ENCODE measurements at regions not wholly inside any gene's neighbourhood (a gene's known extent, or its start where the extent isn't known, plus 50 kb on each side); places are given as distances from the start of the nearest gene placed in this dataset.
"Not testable (repeated sequence)": the region's sequence is repeated elsewhere in the genome, so short reads cannot be mapped to it uniquely, and the experiment has no call there.

DNA sequence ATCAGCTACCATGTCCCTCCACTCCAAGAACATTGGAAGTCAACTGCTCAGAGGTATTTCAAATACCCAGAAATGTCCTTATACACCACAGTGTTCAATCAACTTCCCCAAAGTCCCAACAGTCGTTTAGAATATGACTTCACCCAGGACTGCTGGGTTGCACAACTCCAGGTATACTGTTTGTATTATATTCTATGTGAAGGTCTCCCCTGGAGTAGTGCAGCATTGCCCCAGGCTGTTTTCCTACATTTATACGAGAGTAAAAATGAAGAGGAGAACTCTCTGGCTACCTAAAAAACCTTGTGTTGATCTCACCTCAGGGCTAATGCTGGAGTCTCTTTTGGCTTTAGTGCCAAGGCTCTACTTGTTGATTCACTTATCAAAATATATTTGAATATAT lies 183.6 kb upstream of the MAP3K1 start:
- DNase-seq (ENCODE audit: low read depth in 1 of 2, low spot score in 1 of 2): no peak

DNA sequence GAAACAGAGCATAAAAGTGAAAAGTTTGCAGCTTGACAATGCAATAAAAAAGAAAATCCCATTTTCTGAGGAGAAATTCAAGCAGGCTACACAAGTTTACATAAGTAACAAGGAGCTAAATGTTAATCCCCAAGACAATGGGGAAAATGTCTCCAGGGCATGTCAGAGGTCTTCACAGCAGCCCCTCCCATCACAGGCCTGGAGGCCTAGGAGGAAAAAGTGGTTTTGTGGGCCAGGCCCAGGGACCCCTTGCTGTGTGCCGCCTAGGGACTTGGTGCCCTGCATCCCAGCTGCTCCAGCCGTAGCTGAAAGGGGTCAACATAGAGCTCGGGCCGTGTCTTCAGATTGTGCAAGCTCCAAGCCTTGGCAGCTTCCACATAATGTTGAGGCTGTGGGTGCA lies 186.7 kb upstream of the MAP3K1 start:
- DNase-seq (ENCODE audit: low read depth in 1 of 2, low spot score in 1 of 2): not testable (repeated sequence)

DNA sequence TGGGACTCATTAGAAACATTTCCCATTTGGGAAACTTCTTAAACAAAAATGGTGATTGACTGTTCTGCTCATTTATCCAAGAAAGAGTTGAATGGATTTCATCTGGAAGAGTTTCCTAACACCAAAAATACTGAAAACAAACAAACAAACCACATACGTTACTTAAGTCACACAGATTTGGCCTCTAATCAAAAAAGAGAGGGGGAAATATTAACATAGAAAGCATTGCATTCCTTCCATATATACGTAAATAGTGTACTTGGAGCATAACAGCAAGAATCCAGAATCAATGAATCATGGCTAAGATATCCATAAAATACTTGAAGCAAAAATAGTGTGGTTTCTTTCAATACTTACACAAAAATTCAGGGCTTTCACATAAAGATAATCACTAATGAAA lies 189.8 kb upstream of the MAP3K1 start:
- DNase-seq (ENCODE audit: low read depth in 1 of 2, low spot score in 1 of 2): no peak

DNA sequence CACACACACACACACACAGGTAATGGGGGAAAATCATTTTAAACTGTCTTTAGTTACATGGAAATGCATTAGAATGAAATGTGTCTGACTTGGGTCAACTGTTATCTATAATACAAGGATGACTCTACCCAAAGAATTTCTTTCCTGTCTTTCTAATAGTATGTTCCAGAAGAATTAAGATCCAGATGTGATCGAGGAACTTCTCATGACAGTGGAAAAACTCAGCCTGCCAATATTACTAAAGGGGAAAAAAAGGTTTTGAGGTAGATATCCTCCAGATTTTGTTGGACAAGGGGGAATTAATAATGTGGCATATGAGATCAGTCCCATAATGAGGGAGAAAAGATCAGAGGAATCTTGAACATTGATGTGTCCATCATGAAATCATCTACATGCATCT lies 190.6 kb upstream of the MAP3K1 start:
- no peak for DNase-seq (ENCODE audit: low read depth in 1 of 2, low spot score in 1 of 2)

DNA sequence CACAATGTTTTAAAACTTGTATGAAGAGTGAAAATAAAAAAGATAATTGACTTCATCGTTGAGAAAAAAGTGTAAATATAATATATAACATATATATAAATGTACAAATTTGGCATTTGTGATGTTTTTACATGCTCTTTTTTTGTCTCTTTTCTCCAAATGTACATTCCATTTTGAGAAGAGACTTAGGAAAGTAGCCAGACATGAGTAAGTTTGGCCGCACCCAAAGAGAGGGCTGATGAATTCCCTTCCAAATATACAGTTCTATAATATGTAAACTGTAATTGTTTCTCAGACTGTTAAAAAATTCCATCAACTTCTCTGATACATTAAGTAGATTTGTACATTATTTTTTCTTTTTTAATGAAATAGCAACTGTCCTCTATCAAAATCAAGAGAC lies 193.2 kb upstream of the MAP3K1 start:
- no peak for DNase-seq (ENCODE audit: low read depth in 1 of 2, low spot score in 1 of 2)

DNA sequence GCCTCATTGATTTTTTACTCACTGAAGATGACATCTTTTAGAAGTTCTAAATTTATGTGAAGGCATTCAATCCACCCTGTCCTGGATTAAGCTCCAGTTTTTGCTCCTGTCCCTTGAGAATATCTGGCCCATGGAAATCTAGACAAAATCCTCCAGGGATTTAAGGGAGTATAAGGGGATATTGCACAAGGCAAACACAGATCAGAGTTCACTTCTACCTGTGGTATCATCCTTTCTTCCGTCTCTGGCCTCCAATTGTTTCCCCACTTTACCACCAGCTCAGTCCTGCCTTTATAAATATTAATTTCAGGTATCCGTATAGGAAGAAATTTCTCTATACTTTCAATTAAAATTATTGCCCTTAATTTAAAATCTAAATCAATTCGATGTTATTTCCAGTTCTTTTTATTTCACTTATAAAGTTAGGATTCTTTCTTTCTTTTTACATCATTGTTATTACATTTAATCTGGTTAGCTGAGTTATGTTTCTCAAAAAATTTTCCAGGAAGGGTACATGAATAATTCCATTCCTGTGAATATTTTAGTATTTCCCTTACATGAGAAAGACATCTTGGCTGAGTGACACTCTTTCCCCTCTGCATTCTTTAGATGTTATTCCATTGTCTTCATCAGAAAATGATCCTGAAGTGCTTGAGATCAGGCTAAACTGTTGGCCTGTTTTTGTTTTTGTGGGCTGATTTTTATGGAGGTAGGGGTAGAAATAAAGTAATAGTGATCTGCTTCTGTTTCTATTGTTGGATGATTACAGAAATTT lies 194.3 kb upstream of the MAP3K1 start:
- no peak for DNase-seq (ENCODE audit: low read depth in 1 of 2, low spot score in 1 of 2)

DNA sequence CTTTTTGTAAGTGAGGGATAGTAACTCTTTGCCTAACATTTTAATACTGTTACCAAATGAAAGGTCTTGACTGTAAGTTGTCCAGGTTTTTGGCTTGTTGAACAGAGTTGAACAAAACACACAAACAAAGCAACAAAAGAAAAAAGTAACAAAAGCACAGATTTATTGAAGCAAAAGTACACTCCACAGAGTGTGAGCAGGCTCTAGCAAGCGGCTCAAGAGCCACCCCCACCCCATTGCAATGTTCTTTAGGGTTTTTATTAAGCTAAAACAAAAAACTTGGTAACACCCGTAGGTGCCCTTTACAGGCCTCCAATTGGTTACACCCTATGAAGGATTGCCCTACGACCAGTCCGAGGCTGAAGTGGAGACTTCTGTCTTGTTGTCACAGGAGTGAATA lies 197.4 kb upstream of the MAP3K1 start:
- DNase-seq (ENCODE audit: low read depth in 1 of 2, low spot score in 1 of 2): no peak

DNA sequence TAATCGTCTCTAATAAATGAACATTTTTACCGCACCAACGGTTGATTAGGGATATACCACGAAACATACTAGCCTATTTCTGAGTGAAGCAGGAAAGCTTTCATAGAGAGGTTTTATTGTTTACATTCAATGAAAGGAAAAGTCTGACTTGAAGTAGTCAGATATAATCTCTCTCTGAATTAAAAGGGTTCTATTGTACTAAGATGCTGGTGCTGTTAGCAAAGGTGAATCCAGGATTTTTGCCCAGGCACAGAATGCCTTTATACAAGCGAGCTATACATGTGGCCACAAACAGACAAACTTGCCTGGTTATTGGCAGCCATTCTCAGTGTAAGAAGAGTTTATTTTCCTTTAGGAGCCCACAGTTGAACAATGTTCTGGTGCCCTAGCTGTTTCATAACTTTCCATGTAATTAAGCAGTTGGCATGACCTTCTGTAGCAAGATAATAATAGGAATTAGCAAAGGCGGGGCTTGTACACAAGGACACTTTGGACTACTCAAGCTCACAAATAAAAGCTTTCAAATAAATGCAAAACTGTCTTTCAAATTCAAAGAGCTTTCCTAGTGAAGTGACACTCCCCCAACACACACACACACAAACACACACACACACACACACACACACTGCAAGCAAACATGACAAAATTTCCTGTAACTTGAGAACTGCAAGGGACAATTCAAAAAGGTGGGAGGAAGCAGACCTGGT lies 198.7 kb upstream of the MAP3K1 start:
- DNase-seq (ENCODE audit: low read depth in 1 of 2, low spot score in 1 of 2): no peak

DNA sequence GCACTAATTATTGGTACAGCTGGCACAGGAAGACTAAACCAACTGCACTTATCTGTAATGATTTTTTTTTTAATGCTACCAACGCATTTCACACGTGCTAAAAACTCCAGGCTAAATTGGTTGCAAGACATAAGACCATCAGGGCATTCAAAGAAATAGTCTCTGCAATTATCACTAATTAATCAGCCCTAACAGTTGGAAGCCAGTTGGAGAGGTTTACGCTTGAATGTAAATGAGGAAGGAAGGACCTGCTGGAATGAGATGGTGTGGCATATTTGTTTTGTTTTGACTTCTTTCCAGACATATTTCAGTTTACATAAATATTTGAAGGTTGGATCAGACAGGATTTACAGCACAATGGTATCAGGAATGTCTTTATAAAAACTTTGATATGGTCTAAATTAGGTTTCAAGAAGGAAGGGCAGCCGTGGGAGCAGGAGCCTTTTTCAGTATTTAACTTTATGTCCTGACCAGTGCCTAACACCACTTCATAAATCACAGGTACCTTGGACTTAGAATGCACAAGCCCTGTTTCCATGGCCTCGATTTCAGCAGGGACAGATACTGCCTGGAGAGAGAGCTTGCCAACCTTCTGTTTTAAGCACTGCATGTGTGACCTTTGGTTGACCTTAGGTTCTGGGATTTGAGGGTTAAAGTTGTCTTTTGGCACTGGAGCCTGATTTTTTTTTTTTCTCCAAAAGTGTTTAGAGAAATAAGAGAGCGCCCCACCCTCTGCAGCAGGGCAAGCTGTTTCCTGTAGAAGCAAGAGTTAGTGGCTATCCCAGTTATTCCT lies 199.8 kb upstream of the MAP3K1 start:
- DNase-seq (ENCODE audit: low read depth in 1 of 2, low spot score in 1 of 2): no peak

DNA sequence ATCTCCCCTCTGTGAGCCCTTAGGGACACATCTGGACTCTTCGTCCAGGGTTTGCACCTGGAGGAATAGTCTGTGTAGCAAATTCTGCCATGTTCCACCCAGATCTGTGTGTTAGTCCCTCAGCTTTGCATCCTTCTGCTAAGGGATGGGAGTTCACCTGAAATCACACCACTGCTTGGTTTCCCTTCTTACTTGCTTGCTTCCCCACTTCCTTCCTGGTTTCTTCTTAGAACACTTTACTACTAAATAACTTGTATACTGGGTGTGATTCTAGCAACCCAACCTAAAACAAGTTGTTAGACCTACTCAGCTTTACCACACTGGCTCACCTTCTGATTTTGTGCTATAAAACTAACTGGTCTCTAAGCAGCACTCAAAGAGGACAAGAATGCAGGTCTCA lies 202.6 kb upstream of the MAP3K1 start:
- no peak for DNase-seq (ENCODE audit: low read depth in 1 of 2, low spot score in 1 of 2)

DNA sequence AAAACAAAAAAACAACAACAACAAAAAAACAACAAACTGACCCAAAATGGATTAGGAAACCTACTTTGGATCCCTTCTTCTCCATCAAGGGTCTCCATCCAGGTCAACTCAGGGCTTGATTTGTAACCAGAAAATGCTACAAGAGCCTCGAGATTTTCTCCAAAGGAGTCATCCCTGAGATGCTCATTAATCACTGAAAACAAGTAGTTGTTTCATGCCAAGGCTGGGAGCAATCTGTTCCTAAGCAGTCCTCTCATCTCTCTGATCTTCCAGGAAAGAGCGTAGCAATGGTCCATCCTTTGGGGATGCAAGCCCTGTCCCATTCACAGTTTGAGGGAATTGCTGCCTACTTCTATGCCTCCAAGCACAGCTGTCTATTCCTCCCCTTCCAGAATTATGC lies 203.0 kb upstream of the MAP3K1 start:
- no peak for DNase-seq (ENCODE audit: low read depth in 1 of 2, low spot score in 1 of 2)

DNA sequence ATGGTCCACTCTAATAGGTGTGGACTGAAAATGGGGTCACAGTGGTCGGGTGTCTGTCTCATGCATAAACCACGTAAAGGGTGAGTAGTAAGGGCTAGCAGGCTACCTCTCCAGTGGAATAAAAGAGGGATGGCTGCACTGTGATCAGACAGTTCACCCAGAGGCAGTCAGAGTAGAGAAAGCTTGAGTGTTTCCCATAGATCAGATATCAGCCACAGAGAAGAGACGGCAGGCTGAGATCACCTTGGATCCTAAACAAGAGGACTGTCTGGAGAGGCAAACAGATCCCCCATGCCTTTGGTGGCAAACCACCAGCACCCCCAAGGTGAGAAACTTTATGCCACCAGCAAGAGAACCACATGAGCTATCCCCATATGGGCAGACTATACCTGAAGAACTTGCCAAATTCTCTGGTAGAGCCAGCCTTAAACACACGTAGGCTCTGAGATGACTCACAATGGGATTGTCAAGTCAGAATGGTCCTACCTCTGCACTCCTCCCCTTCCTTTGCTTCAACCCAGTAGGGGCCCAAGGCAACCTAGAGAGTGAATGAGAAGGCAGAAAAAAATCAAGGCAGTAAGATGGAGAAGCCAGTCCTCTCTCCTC lies 205.2 kb upstream of the MAP3K1 start:
- no peak for DNase-seq (ENCODE audit: low read depth in 1 of 2, low spot score in 1 of 2)

DNA sequence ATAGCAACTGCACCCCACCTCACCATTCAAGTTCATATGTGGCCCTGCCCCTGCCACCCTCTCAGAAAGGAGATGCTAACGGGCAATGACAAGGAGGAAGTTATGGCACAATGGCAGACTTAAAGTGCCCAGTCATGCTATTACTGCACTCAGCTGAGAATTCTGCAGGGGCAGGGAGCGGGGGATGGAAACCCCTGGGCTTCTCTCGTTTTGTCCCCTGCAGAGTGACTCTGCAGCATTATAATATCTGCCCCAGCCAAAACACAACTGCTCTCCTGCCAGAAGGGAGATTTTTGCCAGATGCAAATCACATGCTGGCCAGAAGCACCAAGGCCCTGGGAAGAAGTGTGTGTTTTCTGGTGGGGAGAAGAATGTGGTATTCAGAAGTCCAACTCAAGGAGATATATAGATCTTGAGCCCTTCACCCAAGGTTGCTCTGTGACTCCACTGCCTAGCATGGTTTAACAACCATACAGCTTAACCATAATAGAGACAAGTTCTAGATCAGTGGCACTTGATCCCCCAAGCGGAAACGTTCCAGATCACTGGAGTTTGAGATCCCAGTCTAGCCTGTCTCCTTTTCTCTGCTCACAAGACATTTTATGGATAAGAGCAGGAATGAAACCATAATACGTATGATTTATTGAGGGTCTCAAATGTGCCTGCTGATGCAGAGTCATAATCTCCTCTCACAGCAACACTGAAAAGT lies 207.0 kb upstream of the MAP3K1 start:
- DNase-seq (ENCODE audit: low read depth in 1 of 2, low spot score in 1 of 2): no peak

DNA sequence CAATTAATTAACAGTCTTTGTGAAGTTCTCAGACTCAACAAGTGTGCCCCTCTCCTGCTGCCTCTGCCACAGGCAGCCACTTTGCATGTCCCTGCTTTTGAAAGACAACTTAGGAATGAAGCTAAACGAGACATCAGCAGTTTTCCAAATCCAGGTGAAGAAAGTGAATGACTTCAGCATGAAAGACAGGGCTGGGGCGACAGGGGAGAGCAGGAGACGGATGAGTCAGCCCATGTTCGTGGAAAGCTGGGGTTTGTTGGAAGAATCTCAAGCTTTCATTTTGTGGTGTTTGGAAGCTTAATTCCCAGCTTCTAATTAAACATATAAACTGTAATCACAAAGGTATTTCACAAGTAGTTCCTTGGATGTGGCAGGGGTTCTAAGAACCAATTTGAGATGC lies 207.8 kb upstream of the MAP3K1 start:
- DNase-seq (ENCODE audit: low read depth in 1 of 2, low spot score in 1 of 2): no peak

DNA sequence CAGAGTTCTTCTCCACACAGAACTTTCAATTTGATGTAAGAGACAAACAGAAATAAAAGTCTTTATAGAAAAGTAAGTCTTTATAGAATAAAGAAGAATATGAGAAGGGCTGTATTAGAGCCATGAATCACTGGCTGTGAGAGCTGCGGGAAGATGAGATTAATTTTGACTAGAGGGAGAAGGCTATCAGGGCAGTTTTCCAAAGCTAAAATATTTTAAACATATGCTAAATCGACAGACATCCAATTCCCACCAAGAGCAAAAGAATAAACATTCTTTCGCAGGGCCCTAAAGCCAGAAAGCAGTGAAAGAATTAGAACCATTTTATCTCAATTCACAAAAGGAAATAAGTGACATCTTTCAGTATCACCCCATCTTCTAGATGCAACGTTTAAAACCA lies 208.3 kb upstream of the MAP3K1 start:
- DNase-seq (ENCODE audit: low read depth in 1 of 2, low spot score in 1 of 2): no peak

DNA sequence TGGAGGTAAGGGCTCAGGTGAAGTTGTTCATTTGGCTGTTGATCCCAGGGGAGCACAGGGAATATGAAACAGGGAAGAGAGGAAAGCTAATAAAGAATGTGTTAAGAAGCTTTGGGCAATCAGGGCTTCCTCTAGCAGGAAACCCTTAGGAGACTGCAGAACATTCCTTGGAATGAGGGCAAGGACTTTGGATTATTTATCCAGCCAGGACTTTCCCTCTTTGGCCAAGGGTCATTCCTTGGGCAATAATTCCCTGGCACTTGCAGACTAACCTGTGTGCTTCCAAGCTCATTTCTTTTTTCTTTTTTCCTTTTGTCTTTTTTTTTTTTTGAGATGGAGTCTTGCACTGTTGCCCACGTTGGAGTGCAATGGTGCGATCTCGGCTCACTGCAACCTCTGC lies 209.2 kb upstream of the MAP3K1 start:
- no peak for DNase-seq (ENCODE audit: low read depth in 1 of 2, low spot score in 1 of 2)

DNA sequence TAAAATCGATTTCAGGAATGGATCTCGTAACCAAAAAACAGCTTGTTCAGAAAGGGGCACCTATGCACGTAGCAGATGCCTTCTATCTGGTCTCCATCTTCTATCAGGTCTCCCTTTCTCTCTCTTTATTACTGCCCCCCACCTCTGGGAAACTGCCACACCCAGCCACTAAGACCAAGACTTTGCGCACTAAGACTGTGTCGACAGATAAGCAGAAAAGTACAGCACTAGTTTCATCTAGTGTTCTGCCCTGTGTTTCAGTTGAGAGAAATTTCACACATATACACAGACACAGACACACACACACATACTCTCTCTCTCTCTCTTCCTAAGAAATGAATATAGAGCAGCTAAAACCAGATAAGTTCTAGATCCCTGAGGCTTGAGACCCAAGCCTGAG lies 210.1 kb upstream of the MAP3K1 start:
- no peak for DNase-seq (ENCODE audit: low read depth in 1 of 2, low spot score in 1 of 2)

DNA sequence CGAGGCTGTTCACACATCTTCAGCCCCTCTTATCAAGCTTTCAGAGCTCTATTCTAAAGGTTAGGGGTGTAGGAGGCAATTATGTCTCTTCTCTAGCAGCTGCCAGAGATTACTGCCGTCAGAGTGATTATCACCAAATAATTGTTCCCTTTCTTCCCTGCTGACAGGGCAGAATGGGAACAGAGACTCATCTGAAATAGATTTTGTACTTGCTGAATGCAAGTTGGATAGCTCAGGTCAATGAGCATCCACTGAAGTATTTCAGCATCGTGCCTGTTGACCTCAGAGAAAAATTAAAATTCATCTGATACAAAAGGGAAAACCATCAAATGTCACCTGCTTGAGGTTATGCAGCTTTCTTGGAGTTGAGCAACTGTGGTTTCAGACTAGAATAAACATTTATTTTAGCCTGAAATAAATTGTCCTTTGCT lies 213.7 kb upstream of the MAP3K1 start:
- no peak for DNase-seq (ENCODE audit: low read depth in 1 of 2, low spot score in 1 of 2)

DNA sequence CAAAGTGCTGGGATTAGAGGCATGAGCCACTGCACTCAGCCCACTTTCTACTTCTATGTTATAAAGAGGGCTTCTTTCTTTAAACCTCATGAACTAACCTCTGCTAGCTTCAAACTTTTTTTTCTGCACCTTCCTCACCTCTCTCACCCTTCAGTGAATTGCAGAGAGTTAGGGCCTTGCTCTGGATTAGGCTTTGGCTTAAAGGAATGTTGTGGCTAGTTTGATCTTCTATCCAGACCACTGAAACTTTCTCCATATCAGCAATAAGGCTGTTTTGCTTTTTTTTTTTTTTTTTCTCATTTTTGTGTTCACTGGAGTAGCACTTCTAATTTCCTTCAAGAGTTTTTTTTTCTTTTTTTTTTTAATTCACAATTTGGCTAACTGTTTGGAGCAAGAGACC lies 216.4 kb upstream of the MAP3K1 start:
- no peak for DNase-seq (ENCODE audit: low read depth in 1 of 2, low spot score in 1 of 2)

DNA sequence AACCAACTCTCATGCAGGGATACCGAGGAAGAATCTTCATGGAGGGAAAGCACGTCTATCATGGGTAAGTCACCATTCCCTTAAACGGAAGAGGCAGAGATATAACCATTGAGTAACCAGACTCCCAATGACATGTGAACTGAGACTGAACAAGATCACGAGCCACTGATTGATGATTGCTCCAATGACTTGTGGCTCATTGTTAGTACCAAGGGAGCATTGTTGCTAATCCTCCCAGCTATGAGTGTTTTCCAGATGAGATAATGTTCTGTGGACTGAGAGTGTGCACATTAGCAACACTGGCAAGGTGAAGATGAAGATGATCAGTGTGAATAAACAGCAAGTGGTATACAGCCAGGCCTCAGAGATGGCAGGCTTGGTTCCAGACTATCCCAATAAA lies 219.2 kb upstream of the MAP3K1 start:
- no peak for DNase-seq (ENCODE audit: low read depth in 1 of 2, low spot score in 1 of 2)

DNA sequence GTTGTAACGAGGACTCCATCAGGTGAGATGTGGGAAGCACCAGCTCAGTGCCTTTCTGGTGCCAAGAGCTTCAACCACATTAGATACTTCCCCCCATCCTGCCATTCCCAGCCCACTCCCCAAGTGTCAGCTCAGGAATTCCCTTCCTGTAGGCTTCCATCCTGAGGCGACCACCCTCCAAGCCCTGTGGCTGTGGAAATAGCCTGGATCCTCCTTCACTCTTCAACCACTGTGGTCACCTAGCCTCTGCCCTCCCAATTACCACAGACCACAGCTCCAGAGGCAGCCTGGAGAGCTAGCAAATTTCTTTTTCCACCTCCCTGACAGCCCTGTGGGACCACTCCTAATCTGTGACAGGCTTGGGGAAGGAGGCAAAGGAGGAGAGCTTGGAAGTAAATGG lies 219.8 kb upstream of the MAP3K1 start:
- no peak for DNase-seq (ENCODE audit: low read depth in 1 of 2, low spot score in 1 of 2)

Measured in stimulated activated CD4-positive, alpha-beta T cell treated with anti-CD3 and anti-CD28 coated beads, Interleukin-15, amount 100 ng/mL, for 1 hour (primary cell).